ENCODE measurements at regions not wholly inside any gene's neighbourhood (a gene's known extent, or its start where the extent isn't known, plus 50 kb on each side); places are given as distances from the start of the nearest gene placed in this dataset.

GRCh38 chr2:240247868-240248720 lies 107.6 kb upstream of the OTOS start:
- 68 to 73% (median 72%) methylated on average over 16 to 17 of the region's 17 CpGs for WGBS, 3 donors
- Histone ChIP-seq H3K4me1 (ENCODE audit: insufficient read depth) (peaks cover 19% of the 10 kb centered on the region), H3K36me3 (no peaks in the 10 kb centered on the region), H3K27me3 (no peaks in the 10 kb centered on the region), H3K4me3 (no peak overlapping the region), H3K9me3 (no peaks in the 10 kb centered on the region), H3K27ac (no peak overlapping the region)
- peak in 4 of 5 donors; percentile 21 to 61 (median 45) for DNase-seq
- intact Hi-C loops (cut with DNase I) = no loop called here
- no peak for TF ChIP-seq POLR2A (IDR thresholded peaks at IDR 0.05)
- no peak for TF ChIP-seq CTCF (IDR thresholded peaks at IDR 0.05)
- no peak for TF ChIP-seq EP300 (IDR thresholded peaks at IDR 0.05)

- peak in 4 of 5 donors; percentile 20 to 41 (median 36) for DNase-seq
- no peak overlapping the region for H3K27ac ChIP-seq
- 71 to 83% (median 78%) methylated on average over 8 to 14 of the region's 14 CpGs for WGBS, 3 donors
- TF ChIP-seq EP300 (IDR thresholded peaks at IDR 0.05) (no peak), POLR2A (IDR thresholded peaks at IDR 0.05) (no peak), CTCF (IDR thresholded peaks at IDR 0.05) (no peak)
- H3K4me3 ChIP-seq = no peak overlapping the region
- peaks cover 19% of the 10 kb centered on the region for H3K4me1 ChIP-seq (ENCODE audit: insufficient read depth)
- intact Hi-C loops (cut with DNase I) = no loop called here
- H3K27me3 ChIP-seq = no peaks in the 10 kb centered on the region
- H3K36me3 ChIP-seq = no peaks in the 10 kb centered on the region
- H3K9me3 ChIP-seq = no peaks in the 10 kb centered on the region
Observed at GRCh38 chr2:240248721-240249422, 108.4 kb upstream of the OTOS start.

GRCh38 chr2:240249423-240250149 lies 109.1 kb upstream of the OTOS start:
- H3K36me3 ChIP-seq = no peaks in the 10 kb centered on the region
- peak in 4 of 5 donors; percentile 31 to 48 (median 42) for DNase-seq
- intact Hi-C loops (cut with DNase I) = no loop called here

More at GRCh38 chr2:240249423-240250149, 109.1 kb upstream of the OTOS start:
- Histone ChIP-seq H3K27ac (peak overlapping the region; percentile 89 to 98), H3K9me3 (no peaks in the 10 kb centered on the region), H3K4me3 (no peak overlapping the region), H3K27me3 (no peaks in the 10 kb centered on the region), H3K4me1 (ENCODE audit: insufficient read depth) (peaks cover 19% of the 10 kb centered on the region)
- no peak for TF ChIP-seq POLR2A (IDR thresholded peaks at IDR 0.05)
- no peak for TF ChIP-seq CTCF (IDR thresholded peaks at IDR 0.05)
- no peak for TF ChIP-seq EP300 (IDR thresholded peaks at IDR 0.05)
- WGBS, 3 donors = 87 to 92% (median 91%) methylated on average over 21 of the region's 21 CpGs
